GM06990 (cell line): ENCODE measurements at regions not wholly inside any gene's neighbourhood (a gene's known extent, or its start where the extent isn't known, plus 50 kb on each side); places are given as distances from the start of the nearest gene placed in this dataset.

ENCODE experiments used
- DNase-seq: peaks from one replicate; pipeline ENCODE4 v3.0.0-alpha.2; 2011; ENCODE audit not compliant: insufficient read length; ENCODE audit errors: extremely low read depth
- H3K27me3 ChIP-seq: replicated peaks from 2 replicates; pipeline ENCODE4 v1.6.0; 2011; ENCODE audit warnings: low read length; ENCODE audit not compliant: control insufficient read depth, insufficient read depth
- H3K36me3 ChIP-seq: 2 replicates; pipeline ENCODE4 v1.5.1; 2011; ENCODE audit warnings: low read length; ENCODE audit not compliant: control insufficient read depth, insufficient read depth
- H3K4me3 ChIP-seq: replicated peaks from 2 replicates; pipeline ENCODE4 v1.5.1; 2011; ENCODE audit warnings: low read depth, mild to moderate bottlenecking, control low read depth, low read length
- CTCF ChIP-seq: IDR thresholded peaks from 2 replicates; pipeline ENCODE4 v1.5.1; 2011; ENCODE audit warnings: low read length, control low read depth, mild to moderate bottlenecking, inconsistent platforms; ENCODE audit not compliant: insufficient read depth, poor library complexity, severe bottlenecking

GRCh38 chr7:41451826-41452225 is 251.1 kb downstream of the INHBA start:
- TF ChIP-seq CTCF, result no peak
- Histone ChIP-seq H3K27me3 (no peaks in the 10 kb centered on the region), H3K36me3 (no peaks in the 10 kb centered on the region), H3K4me3 (no peak overlapping the region)
- DNase-seq, result no peak

GRCh38 chr7:41449694-41450093 is 253.2 kb downstream of the INHBA start:
- TF ChIP-seq CTCF, result no peak
- H3K36me3 ChIP-seq, result no peaks in the 10 kb centered on the region
- DNase-seq, result no peak

GRCh38 chr7:41449286-41449685 is 253.6 kb downstream of the INHBA start:
- Histone ChIP-seq H3K4me3 (no peak overlapping the region), H3K36me3 (no peaks in the 10 kb centered on the region), H3K27me3 (no peaks in the 10 kb centered on the region)
- no peak for TF ChIP-seq CTCF
- DNase-seq, result no peak

More at GRCh38 chr7:41449694-41450093, 253.2 kb downstream of the INHBA start:
- Histone ChIP-seq H3K27me3 (no peaks in the 10 kb centered on the region), H3K4me3 (no peak overlapping the region)

- no peak for TF ChIP-seq CTCF
- Histone ChIP-seq H3K4me3 (no peak overlapping the region), H3K27me3 (no peaks in the 10 kb centered on the region), H3K36me3 (no peaks in the 10 kb centered on the region)
- DNase-seq, result no peak
Observed at GRCh38 chr7:41448104-41448503, 254.8 kb downstream of the INHBA start.

- H3K27me3 ChIP-seq, result no peaks in the 10 kb centered on the region
- no peak for TF ChIP-seq CTCF
- H3K36me3 ChIP-seq, result no peaks in the 10 kb centered on the region
- DNase-seq, result no peak
- H3K4me3 ChIP-seq, result no peak overlapping the region
Observed at GRCh38 chr7:41447450-41448042, 255.3 kb downstream of the INHBA start.

GRCh38 chr7:41446606-41447449 is 256.1 kb downstream of the INHBA start:
- Histone ChIP-seq H3K4me3 (no peak overlapping the region), H3K27me3 (no peaks in the 10 kb centered on the region), H3K36me3 (no peaks in the 10 kb centered on the region)
- no peak for DNase-seq
- TF ChIP-seq CTCF, result no peak
